ENCODE measurements at regions not wholly inside any gene's neighbourhood (a gene's known extent, or its start where the extent isn't known, plus 50 kb on each side); places are given as distances from the start of the nearest gene placed in this dataset.

GRCh38 chr16:59973966-59974365, 1239.8 kb upstream of the GOT2 start:
- TF ChIP-seq, protein P1, sequence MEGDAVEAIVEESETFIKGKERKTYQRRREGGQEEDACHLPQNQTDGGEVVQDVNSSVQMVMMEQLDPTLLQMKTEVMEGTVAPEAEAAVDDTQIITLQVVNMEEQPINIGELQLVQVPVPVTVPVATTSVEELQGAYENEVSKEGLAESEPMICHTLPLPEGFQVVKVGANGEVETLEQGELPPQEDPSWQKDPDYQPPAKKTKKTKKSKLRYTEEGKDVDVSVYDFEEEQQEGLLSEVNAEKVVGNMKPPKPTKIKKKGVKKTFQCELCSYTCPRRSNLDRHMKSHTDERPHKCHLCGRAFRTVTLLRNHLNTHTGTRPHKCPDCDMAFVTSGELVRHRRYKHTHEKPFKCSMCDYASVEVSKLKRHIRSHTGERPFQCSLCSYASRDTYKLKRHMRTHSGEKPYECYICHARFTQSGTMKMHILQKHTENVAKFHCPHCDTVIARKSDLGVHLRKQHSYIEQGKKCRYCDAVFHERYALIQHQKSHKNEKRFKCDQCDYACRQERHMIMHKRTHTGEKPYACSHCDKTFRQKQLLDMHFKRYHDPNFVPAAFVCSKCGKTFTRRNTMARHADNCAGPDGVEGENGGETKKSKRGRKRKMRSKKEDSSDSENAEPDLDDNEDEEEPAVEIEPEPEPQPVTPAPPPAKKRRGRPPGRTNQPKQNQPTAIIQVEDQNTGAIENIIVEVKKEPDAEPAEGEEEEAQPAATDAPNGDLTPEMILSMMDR (IDR thresholded peaks at IDR 0.05), result no peak
- TF ChIP-seq SIN3A (IDR thresholded peaks at IDR 0.05; ENCODE audit: borderline replicate concordance, insufficient read depth, low read depth, low read length), result no peak
- no peak for TF ChIP-seq REST (IDR thresholded peaks at IDR 0.05; ENCODE audit: insufficient read depth in 1 of 2, low read depth in 2 of 2, low read length in 1 of 2)
- TF ChIP-seq POLR2AphosphoS5 (IDR thresholded peaks at IDR 0.05; ENCODE audit: low read depth, low read length), result no peak

All from Panc1 (cell line).